ENCODE measurements at regions not wholly inside any gene's neighbourhood (a gene's known extent, or its start where the extent isn't known, plus 50 kb on each side); places are given as distances from the start of the nearest gene placed in this dataset.

DNA sequence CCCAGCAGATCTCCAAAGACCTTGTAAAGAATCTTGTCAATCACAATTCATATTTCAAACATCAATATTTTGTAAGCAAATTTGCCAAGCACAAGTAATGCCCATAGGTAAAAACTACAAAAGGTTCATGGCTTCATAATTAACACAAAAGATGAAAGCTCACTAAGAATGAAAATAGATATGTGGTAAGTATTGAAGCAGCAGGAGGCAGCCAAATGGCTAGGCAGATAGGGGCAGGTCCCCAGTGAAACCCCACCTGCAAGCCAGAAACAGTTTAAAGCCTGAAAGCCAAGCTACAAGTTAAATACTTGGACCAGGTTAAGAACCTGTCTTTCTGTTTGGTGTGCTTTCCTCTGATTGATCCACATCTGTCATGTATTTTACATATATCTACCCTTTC is 942.6 kb upstream of the SPRY2 start:
- TF ChIP-seq, protein P1, sequence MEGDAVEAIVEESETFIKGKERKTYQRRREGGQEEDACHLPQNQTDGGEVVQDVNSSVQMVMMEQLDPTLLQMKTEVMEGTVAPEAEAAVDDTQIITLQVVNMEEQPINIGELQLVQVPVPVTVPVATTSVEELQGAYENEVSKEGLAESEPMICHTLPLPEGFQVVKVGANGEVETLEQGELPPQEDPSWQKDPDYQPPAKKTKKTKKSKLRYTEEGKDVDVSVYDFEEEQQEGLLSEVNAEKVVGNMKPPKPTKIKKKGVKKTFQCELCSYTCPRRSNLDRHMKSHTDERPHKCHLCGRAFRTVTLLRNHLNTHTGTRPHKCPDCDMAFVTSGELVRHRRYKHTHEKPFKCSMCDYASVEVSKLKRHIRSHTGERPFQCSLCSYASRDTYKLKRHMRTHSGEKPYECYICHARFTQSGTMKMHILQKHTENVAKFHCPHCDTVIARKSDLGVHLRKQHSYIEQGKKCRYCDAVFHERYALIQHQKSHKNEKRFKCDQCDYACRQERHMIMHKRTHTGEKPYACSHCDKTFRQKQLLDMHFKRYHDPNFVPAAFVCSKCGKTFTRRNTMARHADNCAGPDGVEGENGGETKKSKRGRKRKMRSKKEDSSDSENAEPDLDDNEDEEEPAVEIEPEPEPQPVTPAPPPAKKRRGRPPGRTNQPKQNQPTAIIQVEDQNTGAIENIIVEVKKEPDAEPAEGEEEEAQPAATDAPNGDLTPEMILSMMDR (conservative IDR thresholded peaks at IDR 0.05; ENCODE audit: low read depth in 2 of 2) = no peak
- TF ChIP-seq POLR2AphosphoS5 (IDR thresholded peaks at IDR 0.05; ENCODE audit: low read depth) (no peak), EZH2 (IDR thresholded peaks at IDR 0.05; ENCODE audit: low read depth, unreplicated experiment) (no peak), EZH2phosphoT487 (IDR thresholded peaks at IDR 0.05; ENCODE audit: unreplicated experiment) (no peak), ZNF331 (CRISPR knock-in tag; IDR thresholded peaks at IDR 0.05; ENCODE audit: low read depth) (no peak), ZNF114 (CRISPR knock-in tag; IDR thresholded peaks at IDR 0.05) (no peak), STAT1 (IDR thresholded peaks at IDR 0.05; ENCODE audit: unreplicated experiment) (no peak), JUNB (IDR thresholded peaks at IDR 0.05; ENCODE audit: unreplicated experiment) (no peak), CREB1 (CRISPR knock-in tag; IDR thresholded peaks at IDR 0.05; ENCODE audit: low read depth) (no peak)
- TF ChIP-seq, protein P2, sequence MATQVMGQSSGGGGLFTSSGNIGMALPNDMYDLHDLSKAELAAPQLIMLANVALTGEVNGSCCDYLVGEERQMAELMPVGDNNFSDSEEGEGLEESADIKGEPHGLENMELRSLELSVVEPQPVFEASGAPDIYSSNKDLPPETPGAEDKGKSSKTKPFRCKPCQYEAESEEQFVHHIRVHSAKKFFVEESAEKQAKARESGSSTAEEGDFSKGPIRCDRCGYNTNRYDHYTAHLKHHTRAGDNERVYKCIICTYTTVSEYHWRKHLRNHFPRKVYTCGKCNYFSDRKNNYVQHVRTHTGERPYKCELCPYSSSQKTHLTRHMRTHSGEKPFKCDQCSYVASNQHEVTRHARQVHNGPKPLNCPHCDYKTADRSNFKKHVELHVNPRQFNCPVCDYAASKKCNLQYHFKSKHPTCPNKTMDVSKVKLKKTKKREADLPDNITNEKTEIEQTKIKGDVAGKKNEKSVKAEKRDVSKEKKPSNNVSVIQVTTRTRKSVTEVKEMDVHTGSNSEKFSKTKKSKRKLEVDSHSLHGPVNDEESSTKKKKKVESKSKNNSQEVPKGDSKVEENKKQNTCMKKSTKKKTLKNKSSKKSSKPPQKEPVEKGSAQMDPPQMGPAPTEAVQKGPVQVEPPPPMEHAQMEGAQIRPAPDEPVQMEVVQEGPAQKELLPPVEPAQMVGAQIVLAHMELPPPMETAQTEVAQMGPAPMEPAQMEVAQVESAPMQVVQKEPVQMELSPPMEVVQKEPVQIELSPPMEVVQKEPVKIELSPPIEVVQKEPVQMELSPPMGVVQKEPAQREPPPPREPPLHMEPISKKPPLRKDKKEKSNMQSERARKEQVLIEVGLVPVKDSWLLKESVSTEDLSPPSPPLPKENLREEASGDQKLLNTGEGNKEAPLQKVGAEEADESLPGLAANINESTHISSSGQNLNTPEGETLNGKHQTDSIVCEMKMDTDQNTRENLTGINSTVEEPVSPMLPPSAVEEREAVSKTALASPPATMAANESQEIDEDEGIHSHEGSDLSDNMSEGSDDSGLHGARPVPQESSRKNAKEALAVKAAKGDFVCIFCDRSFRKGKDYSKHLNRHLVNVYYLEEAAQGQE (IDR thresholded peaks at IDR 0.05; ENCODE audit: unreplicated experiment) = no peak
- TF ChIP-seq, protein P3, sequence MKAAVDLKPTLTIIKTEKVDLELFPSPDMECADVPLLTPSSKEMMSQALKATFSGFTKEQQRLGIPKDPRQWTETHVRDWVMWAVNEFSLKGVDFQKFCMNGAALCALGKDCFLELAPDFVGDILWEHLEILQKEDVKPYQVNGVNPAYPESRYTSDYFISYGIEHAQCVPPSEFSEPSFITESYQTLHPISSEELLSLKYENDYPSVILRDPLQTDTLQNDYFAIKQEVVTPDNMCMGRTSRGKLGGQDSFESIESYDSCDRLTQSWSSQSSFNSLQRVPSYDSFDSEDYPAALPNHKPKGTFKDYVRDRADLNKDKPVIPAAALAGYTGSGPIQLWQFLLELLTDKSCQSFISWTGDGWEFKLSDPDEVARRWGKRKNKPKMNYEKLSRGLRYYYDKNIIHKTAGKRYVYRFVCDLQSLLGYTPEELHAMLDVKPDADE (IDR thresholded peaks at IDR 0.05) = no peak
- TF ChIP-seq, protein P4, sequence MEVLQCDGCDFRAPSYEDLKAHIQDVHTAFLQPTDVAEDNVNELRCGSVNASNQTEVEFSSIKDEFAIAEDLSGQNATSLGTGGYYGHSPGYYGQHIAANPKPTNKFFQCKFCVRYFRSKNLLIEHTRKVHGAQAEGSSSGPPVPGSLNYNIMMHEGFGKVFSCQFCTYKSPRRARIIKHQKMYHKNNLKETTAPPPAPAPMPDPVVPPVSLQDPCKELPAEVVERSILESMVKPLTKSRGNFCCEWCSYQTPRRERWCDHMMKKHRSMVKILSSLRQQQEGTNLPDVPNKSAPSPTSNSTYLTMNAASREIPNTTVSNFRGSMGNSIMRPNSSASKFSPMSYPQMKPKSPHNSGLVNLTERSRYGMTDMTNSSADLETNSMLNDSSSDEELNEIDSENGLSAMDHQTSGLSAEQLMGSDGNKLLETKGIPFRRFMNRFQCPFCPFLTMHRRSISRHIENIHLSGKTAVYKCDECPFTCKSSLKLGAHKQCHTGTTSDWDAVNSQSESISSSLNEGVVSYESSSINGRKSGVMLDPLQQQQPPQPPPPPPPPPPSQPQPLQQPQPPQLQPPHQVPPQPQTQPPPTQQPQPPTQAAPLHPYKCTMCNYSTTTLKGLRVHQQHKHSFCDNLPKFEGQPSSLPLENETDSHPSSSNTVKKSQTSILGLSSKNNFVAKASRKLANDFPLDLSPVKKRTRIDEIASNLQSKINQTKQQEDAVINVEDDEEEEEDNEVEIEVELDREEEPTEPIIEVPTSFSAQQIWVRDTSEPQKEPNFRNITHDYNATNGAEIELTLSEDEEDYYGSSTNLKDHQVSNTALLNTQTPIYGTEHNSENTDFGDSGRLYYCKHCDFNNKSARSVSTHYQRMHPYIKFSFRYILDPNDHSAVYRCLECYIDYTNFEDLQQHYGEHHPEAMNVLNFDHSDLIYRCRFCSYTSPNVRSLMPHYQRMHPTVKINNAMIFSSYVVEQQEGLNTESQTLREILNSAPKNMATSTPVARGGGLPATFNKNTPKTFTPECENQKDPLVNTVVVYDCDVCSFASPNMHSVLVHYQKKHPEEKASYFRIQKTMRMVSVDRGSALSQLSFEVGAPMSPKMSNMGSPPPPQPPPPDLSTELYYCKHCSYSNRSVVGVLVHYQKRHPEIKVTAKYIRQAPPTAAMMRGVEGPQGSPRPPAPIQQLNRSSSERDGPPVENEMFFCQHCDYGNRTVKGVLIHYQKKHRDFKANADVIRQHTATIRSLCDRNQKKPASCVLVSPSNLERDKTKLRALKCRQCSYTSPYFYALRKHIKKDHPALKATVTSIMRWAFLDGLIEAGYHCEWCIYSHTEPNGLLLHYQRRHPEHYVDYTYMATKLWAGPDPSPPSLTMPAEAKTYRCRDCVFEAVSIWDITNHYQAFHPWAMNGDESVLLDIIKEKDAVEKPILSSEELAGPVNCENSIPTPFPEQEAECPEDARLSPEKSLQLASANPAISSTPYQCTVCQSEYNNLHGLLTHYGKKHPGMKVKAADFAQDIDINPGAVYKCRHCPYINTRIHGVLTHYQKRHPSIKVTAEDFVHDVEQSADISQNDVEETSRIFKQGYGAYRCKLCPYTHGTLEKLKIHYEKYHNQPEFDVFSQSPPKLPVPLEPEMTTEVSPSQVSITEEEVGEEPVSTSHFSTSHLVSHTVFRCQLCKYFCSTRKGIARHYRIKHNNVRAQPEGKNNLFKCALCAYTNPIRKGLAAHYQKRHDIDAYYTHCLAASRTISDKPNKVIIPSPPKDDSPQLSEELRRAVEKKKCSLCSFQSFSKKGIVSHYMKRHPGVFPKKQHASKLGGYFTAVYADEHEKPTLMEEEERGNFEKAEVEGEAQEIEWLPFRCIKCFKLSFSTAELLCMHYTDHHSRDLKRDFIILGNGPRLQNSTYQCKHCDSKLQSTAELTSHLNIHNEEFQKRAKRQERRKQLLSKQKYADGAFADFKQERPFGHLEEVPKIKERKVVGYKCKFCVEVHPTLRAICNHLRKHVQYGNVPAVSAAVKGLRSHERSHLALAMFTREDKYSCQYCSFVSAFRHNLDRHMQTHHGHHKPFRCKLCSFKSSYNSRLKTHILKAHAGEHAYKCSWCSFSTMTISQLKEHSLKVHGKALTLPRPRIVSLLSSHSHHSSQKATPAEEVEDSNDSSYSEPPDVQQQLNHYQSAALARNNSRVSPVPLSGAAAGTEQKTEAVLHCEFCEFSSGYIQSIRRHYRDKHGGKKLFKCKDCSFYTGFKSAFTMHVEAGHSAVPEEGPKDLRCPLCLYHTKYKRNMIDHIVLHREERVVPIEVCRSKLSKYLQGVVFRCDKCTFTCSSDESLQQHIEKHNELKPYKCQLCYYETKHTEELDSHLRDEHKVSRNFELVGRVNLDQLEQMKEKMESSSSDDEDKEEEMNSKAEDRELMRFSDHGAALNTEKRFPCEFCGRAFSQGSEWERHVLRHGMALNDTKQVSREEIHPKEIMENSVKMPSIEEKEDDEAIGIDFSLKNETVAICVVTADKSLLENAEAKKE (CRISPR knock-in tag; IDR thresholded peaks at IDR 0.05) = no peak
